Jurkat, Clone E6-1 (cell line): ENCODE measurements at regions not wholly inside any gene's neighbourhood (a gene's known extent, or its start where the extent isn't known, plus 50 kb on each side); places are given as distances from the start of the nearest gene placed in this dataset.

Experiments used
- DNase-seq: peaks from one replicate; pipeline ENCODE4 v3.0.0-alpha.2; 2011; ENCODE audit warnings: low read depth, low spot score
- H3K4me3 ChIP-seq: 2 replicates; pipeline ENCODE4 v1.5.1; 2011; ENCODE audit warnings: mild to moderate bottlenecking, low read length, control low read depth, moderate library complexity

GRCh38 chr3:76631251-76631650 lies 408.6 kb upstream of the ROBO2 start:
- no peak overlapping the region for H3K4me3 ChIP-seq
- DNase-seq = no peak

- no peak for DNase-seq
- no peak overlapping the region for H3K4me3 ChIP-seq
These were observed 401.9 kb upstream of the ROBO2 start for GRCh38 chr3:76638006-76638405.

- no peak for DNase-seq
- no peak overlapping the region for H3K4me3 ChIP-seq
These were observed 396.1 kb upstream of the ROBO2 start for GRCh38 chr3:76643623-76644304.

- no peak for DNase-seq
- H3K4me3 ChIP-seq = no peak overlapping the region
These were observed 395.6 kb upstream of the ROBO2 start for GRCh38 chr3:76644305-76644675.

GRCh38 chr3:76645724-76646123 lies 394.2 kb upstream of the ROBO2 start:
- DNase-seq = no peak

GRCh38 chr3:76646921-76647562 lies 392.9 kb upstream of the ROBO2 start:
- no peak overlapping the region for H3K4me3 ChIP-seq
- no peak for DNase-seq

More at GRCh38 chr3:76645724-76646123, 394.2 kb upstream of the ROBO2 start:
- no peak overlapping the region for H3K4me3 ChIP-seq

- DNase-seq = no peak
- H3K4me3 ChIP-seq = no peak overlapping the region
These were observed 388.1 kb upstream of the ROBO2 start for GRCh38 chr3:76651784-76652183.

GRCh38 chr3:76652524-76652923 lies 387.4 kb upstream of the ROBO2 start:
- no peak for DNase-seq
- no peak overlapping the region for H3K4me3 ChIP-seq

GRCh38 chr3:76653640-76654251 lies 386.2 kb upstream of the ROBO2 start:
- DNase-seq = no peak
- H3K4me3 ChIP-seq = no peak overlapping the region

- H3K4me3 ChIP-seq = no peak overlapping the region
- DNase-seq = no peak
These were observed 383.3 kb upstream of the ROBO2 start for GRCh38 chr3:76656531-76657070.

- DNase-seq = no peak
- no peak overlapping the region for H3K4me3 ChIP-seq
These were observed 382.0 kb upstream of the ROBO2 start for GRCh38 chr3:76657909-76658308.

- no peak for DNase-seq
- H3K4me3 ChIP-seq = no peak overlapping the region
These were observed 378.2 kb upstream of the ROBO2 start for GRCh38 chr3:76661527-76662250.

- no peak overlapping the region for H3K4me3 ChIP-seq
- DNase-seq = no peak
These were observed 375.1 kb upstream of the ROBO2 start for GRCh38 chr3:76664816-76665215.

- DNase-seq = no peak
- H3K4me3 ChIP-seq = no peak overlapping the region
These were observed 371.2 kb upstream of the ROBO2 start for GRCh38 chr3:76668653-76669052.

GRCh38 chr3:76669322-76669721 lies 370.6 kb upstream of the ROBO2 start:
- no peak for DNase-seq
- H3K4me3 ChIP-seq = no peak overlapping the region

GRCh38 chr3:76673171-76673570 lies 366.7 kb upstream of the ROBO2 start:
- no peak overlapping the region for H3K4me3 ChIP-seq
- no peak for DNase-seq

- DNase-seq = no peak
- H3K4me3 ChIP-seq = no peak overlapping the region
These were observed 360.4 kb upstream of the ROBO2 start for GRCh38 chr3:76679541-76679940.

GRCh38 chr3:76683256-76683655 lies 356.6 kb upstream of the ROBO2 start:
- DNase-seq = no peak
- H3K4me3 ChIP-seq = no peak overlapping the region

- no peak for DNase-seq
- no peak overlapping the region for H3K4me3 ChIP-seq
These were observed 355.0 kb upstream of the ROBO2 start for GRCh38 chr3:76684946-76685345.

- no peak overlapping the region for H3K4me3 ChIP-seq
- DNase-seq = no peak
These were observed 354.0 kb upstream of the ROBO2 start for GRCh38 chr3:76685858-76686257.
